HG03521 (cell line): ENCODE measurements at regions not wholly inside any gene's neighbourhood (a gene's known extent, or its start where the extent isn't known, plus 50 kb on each side); places are given as distances from the start of the nearest gene placed in this dataset.

Source experiments
- ATAC-seq: cut with Tn5 transposase; IDR thresholded peaks from one replicate; pipeline ENCODE4 v1.9.1; 2021; ENCODE audit warnings: mild to moderate bottlenecking, moderate library complexity; ENCODE audit not compliant: unreplicated experiment

GRCh38 chr6:26284537-26285142 lies 80.4 kb upstream of the BTN3A2 start:
- no peak for ATAC-seq

- peak; percentile 70 for ATAC-seq
These were observed 79.6 kb upstream of the BTN3A2 start for GRCh38 chr6:26285143-26286134.

GRCh38 chr6:26286168-26286877 lies 78.7 kb upstream of the BTN3A2 start:
- no peak for ATAC-seq

- ATAC-seq: no peak
These were observed 76.8 kb upstream of the BTN3A2 start for GRCh38 chr6:26288155-26288554.

GRCh38 chr6:26290941-26291340 lies 74.1 kb upstream of the BTN3A2 start:
- ATAC-seq: no peak

- ATAC-seq: no peak
These were observed 72.3 kb upstream of the BTN3A2 start for GRCh38 chr6:26292709-26293108.

- ATAC-seq: no peak
These were observed 70.7 kb upstream of the BTN3A2 start for GRCh38 chr6:26294302-26294701.

- ATAC-seq: no peak
These were observed 69.1 kb upstream of the BTN3A2 start for GRCh38 chr6:26295691-26296555.

- no peak for ATAC-seq
These were observed 68.5 kb upstream of the BTN3A2 start for GRCh38 chr6:26296556-26296856.

GRCh38 chr6:26296857-26297648 lies 67.9 kb upstream of the BTN3A2 start:
- ATAC-seq: no peak

GRCh38 chr6:26299286-26300042 lies 65.5 kb upstream of the BTN3A2 start:
- no peak for ATAC-seq

- ATAC-seq: no peak
These were observed 65.0 kb upstream of the BTN3A2 start for GRCh38 chr6:26300043-26300331.

GRCh38 chr6:26300359-26300758 lies 64.6 kb upstream of the BTN3A2 start:
- ATAC-seq: no peak

GRCh38 chr6:26300828-26301227 lies 64.2 kb upstream of the BTN3A2 start:
- no peak for ATAC-seq

GRCh38 chr6:26301638-26302037 lies 63.4 kb upstream of the BTN3A2 start:
- ATAC-seq: no peak

GRCh38 chr6:26302941-26303559 lies 61.9 kb upstream of the BTN3A2 start:
- no peak for ATAC-seq

- ATAC-seq: no peak
These were observed 60.7 kb upstream of the BTN3A2 start for GRCh38 chr6:26304213-26304796.

GRCh38 chr6:26304797-26305640 lies 60.0 kb upstream of the BTN3A2 start:
- no peak for ATAC-seq
